ENCODE measurements at regions not wholly inside any gene's neighbourhood (a gene's known extent, or its start where the extent isn't known, plus 50 kb on each side); places are given as distances from the start of the nearest gene placed in this dataset.

DNA sequence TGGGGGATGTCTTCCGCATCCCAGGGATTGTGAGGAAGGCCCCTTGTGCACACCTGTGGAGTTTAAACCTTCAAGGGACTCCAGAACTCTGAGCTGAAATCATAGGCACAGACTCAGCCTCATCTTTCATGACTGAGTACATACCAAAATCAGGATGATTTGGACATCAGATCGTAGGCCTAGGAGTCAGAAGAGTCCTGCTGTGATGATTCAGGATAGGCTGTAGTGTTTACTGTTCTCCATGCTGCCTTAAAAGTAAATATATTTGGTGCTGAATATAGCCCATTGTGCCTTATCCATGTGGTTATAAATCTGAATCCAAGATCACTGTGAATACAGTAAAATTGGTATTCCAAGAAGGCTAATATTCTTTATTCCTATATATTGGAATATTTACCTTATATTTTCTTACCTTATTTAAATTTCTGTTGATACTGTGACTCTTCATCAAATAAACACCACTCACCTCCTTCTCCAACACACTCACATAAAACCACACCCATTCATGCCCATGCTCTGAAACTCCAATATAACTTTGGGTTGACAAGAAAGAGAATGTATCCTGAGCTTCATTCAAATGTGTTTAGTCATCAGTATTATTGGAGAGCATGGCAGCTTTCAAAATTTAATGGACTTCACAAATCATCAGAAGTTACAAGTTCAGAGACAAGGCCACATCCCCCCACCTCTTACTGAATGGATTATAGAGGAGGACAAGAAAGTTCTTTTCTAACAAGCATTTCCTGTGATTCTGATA lies 561.4 kb upstream of the LINC00305 start:
- ATAC-seq = no peak
- Histone ChIP-seq H3K4me1 (replicated peaks in 1 of 2; ENCODE audit: control insufficient read depth in 2 of 2, insufficient read depth in 2 of 2, low read length in 2 of 2) (no peaks in the 10 kb centered on the region), H3K27me3 (ENCODE audit: control insufficient read depth in 2 of 2, insufficient read depth in 2 of 2, low read length in 2 of 2) (no peaks in the 10 kb centered on the region), H3K9me3 (replicated peaks; ENCODE audit: control insufficient read depth, insufficient read depth, low read depth, low read length) (no peaks in the 10 kb centered on the region), H3K4me3 (no peak overlapping the region), H3K9ac (ENCODE audit: insufficient read depth in 1 of 2, low read depth in 2 of 2, low read length in 2 of 2) (no peak overlapping the region), H3K27ac (ENCODE audit: extremely low read depth, low read depth, low read length) (no peak overlapping the region), H3K36me3 (ENCODE audit: control insufficient read depth, insufficient read depth, low read length) (no peaks in the 10 kb centered on the region), H3K9me1 (ENCODE audit: control insufficient read depth, insufficient read depth, low read length) (no peaks in the 10 kb centered on the region), H2AFZ (ENCODE audit: low read depth, low read length) (no peak overlapping the region), H3K4me2 (ENCODE audit: insufficient read depth, low read length) (no peak overlapping the region), H3K79me2 (ENCODE audit: control insufficient read depth, insufficient read depth, low read length) (no peaks in the 10 kb centered on the region), H4K20me1 (replicated peaks; ENCODE audit: control insufficient read depth, insufficient read depth, low read length) (no peaks in the 10 kb centered on the region)
- CTCF ChIA-PET (ENCODE audit: low intra/inter-chr PET ratio) = no interaction called here
- in situ Hi-C loops (cut with MboI) = no loop called here
- POLR2A ChIA-PET = no interaction called here
- no peak for DNase-seq (ENCODE audit: extremely low read depth in 1 of 4, low spot score in 3 of 4)
- intact Hi-C loops (cut with micrococcal nuclease) = loop anchor here (10.0 kb wide), 1 partner anchor 55 kb away; no protein-coding TSS in a partner anchor
- WGBS (ENCODE audit: insufficient coverage, low coverage, missing lambda C conversion rate) = 6% methylated on average over 2 of the region's 2 CpGs
- BruUV-seq (replicated peaks) = no TSS peak
- no peak for FAIRE-seq
- TF ChIP-seq CREBBP (IDR thresholded peaks at IDR 0.05; ENCODE audit: low read depth, low read length) = no peak
- no peak for TF ChIP-seq PHTF2 (CRISPR knock-in tag; IDR thresholded peaks at IDR 0.05)
- no peak for TF ChIP-seq ZNF212 (CRISPR knock-in tag; IDR thresholded peaks at IDR 0.05)
- TF ChIP-seq, protein P1, sequence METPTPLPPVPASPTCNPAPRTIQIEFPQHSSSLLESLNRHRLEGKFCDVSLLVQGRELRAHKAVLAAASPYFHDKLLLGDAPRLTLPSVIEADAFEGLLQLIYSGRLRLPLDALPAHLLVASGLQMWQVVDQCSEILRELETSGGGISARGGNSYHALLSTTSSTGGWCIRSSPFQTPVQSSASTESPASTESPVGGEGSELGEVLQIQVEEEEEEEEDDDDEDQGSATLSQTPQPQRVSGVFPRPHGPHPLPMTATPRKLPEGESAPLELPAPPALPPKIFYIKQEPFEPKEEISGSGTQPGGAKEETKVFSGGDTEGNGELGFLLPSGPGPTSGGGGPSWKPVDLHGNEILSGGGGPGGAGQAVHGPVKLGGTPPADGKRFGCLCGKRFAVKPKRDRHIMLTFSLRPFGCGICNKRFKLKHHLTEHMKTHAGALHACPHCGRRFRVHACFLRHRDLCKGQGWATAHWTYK (CRISPR knock-in tag; IDR thresholded peaks at IDR 0.05) = no peak
- no peak for TF ChIP-seq ESRRB (CRISPR knock-in tag; IDR thresholded peaks at IDR 0.05; ENCODE audit: borderline replicate concordance)
- TF ChIP-seq SMARCE1 (IDR thresholded peaks at IDR 0.05) = no peak
- TF ChIP-seq ILK (tag; IDR thresholded peaks at IDR 0.05; ENCODE audit: borderline replicate concordance, low read depth) = no peak
- TF ChIP-seq NR2F6 (CRISPR knock-in tag; IDR thresholded peaks at IDR 0.05) = no peak
- TF ChIP-seq, protein P2, sequence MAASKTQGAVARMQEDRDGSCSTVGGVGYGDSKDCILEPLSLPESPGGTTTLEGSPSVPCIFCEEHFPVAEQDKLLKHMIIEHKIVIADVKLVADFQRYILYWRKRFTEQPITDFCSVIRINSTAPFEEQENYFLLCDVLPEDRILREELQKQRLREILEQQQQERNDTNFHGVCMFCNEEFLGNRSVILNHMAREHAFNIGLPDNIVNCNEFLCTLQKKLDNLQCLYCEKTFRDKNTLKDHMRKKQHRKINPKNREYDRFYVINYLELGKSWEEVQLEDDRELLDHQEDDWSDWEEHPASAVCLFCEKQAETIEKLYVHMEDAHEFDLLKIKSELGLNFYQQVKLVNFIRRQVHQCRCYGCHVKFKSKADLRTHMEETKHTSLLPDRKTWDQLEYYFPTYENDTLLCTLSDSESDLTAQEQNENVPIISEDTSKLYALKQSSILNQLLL (CRISPR knock-in tag; IDR thresholded peaks at IDR 0.05; ENCODE audit: borderline replicate concordance) = no peak
- TF ChIP-seq, protein P3, sequence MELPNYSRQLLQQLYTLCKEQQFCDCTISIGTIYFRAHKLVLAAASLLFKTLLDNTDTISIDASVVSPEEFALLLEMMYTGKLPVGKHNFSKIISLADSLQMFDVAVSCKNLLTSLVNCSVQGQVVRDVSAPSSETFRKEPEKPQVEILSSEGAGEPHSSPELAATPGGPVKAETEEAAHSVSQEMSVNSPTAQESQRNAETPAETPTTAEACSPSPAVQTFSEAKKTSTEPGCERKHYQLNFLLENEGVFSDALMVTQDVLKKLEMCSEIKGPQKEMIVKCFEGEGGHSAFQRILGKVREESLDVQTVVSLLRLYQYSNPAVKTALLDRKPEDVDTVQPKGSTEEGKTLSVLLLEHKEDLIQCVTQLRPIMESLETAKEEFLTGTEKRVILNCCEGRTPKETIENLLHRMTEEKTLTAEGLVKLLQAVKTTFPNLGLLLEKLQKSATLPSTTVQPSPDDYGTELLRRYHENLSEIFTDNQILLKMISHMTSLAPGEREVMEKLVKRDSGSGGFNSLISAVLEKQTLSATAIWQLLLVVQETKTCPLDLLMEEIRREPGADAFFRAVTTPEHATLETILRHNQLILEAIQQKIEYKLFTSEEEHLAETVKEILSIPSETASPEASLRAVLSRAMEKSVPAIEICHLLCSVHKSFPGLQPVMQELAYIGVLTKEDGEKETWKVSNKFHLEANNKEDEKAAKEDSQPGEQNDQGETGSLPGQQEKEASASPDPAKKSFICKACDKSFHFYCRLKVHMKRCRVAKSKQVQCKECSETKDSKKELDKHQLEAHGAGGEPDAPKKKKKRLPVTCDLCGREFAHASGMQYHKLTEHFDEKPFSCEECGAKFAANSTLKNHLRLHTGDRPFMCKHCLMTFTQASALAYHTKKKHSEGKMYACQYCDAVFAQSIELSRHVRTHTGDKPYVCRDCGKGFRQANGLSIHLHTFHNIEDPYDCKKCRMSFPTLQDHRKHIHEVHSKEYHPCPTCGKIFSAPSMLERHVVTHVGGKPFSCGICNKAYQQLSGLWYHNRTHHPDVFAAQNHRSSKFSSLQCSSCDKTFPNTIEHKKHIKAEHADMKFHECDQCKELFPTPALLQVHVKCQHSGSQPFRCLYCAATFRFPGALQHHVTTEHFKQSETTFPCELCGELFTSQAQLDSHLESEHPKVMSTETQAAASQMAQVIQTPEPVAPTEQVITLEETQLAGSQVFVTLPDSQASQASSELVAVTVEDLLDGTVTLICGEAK (IDR thresholded peaks at IDR 0.05) = no peak
- TF ChIP-seq, protein P3 (CRISPR knock-in tag; IDR thresholded peaks at IDR 0.05) = no peak

All from K562 (cell line).